GM18526 (cell line): ENCODE measurements at regions not wholly inside any gene's neighbourhood (a gene's known extent, or its start where the extent isn't known, plus 50 kb on each side); places are given as distances from the start of the nearest gene placed in this dataset.

Experiments used
- POLR2A ChIP-seq: IDR thresholded peaks from 3 replicates; pipeline ENCODE4 v1.6.1; 2011; ENCODE audit not compliant: insufficient read length; ENCODE audit errors: extremely low read depth

- no peak for TF ChIP-seq POLR2A
These were observed 643.7 kb upstream of the NR5A2 start for GRCh38 chr1:199383793-199384192.

- no peak for TF ChIP-seq POLR2A
These were observed 632.7 kb upstream of the NR5A2 start for GRCh38 chr1:199394856-199395255.

DNA sequence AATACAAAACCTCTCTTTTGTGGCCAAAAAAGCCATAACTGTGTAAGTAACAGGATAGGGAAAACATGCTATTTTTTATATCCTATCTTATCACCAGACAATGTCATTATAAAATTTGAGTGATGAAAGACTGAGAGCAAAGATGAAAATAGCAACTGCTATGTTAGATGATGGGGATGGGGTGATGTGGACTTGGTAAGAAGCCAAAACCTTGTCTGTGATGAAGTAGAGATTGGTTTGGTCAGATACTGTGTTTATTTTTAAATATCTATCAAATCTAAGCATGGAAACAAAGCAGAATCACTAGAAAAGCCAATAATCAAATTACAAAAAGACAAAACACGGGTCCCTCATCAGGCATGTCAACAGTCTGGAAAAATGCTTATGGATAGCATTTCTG, 631.1 kb upstream of the NR5A2 start:
- no peak for TF ChIP-seq POLR2A

DNA sequence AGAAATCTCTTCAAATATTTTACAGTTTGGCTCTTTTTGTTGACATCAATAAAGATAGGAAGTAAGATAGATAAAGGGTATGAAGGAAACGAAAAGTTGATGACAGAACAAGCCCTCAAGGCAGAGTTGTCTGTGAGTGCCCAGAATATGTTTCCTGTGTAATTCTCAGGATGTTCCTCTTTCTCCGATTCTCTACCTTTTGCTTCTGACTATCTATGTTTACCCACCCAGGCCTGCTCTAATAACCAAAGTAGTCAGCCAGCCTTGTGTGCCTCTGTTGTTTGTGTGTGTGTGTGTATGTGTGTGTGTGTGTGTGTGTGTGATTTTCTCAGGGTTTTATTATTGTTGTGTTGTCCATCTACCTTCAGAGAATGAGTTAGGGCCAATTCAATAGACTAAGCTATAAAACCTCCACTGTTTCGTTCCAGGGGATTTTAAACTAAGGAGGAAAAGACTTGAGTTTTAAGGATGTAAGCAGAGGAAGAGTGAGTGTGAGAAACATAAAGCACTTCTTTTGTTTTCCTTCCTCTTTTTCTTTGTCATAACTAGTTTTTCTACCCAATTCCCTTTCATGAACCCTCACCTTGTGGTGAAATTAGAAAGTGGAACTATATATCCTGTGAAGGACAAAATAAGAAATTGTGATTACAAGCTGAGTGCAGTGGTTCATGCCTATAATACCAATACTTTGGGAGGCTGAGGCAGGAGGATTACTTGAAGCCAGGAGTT, 627.4 kb upstream of the NR5A2 start:
- no peak for TF ChIP-seq POLR2A

GRCh38 chr1:199403531-199404116, 623.9 kb upstream of the NR5A2 start:
- TF ChIP-seq POLR2A: no peak

- no peak for TF ChIP-seq POLR2A
These were observed 623.3 kb upstream of the NR5A2 start for GRCh38 chr1:199404191-199404590.

GRCh38 chr1:199404976-199405375, 622.5 kb upstream of the NR5A2 start:
- TF ChIP-seq POLR2A: no peak

- TF ChIP-seq POLR2A: no peak
These were observed 621.8 kb upstream of the NR5A2 start for GRCh38 chr1:199405634-199406196.

- TF ChIP-seq POLR2A: no peak
These were observed 617.0 kb upstream of the NR5A2 start for GRCh38 chr1:199410462-199410861.

DNA sequence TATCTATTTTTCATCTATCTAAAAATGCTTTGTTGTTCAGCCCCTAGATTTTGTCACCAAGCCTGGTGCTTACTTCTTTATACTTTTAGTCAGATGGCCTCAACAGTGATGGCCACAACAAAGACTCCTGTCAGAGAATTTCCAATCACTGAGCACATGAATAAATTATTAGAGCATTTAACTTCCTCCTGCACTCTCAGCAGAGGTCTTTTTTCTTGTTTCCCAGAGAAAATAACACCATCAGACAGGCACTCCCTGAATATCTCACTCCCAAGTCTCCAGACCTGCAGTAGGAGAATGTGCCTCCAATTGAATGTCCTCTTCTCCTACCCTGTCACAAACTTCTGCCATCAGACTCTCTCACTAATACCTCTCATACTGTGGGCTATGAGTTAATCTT, 616.0 kb upstream of the NR5A2 start:
- TF ChIP-seq POLR2A: no peak

DNA sequence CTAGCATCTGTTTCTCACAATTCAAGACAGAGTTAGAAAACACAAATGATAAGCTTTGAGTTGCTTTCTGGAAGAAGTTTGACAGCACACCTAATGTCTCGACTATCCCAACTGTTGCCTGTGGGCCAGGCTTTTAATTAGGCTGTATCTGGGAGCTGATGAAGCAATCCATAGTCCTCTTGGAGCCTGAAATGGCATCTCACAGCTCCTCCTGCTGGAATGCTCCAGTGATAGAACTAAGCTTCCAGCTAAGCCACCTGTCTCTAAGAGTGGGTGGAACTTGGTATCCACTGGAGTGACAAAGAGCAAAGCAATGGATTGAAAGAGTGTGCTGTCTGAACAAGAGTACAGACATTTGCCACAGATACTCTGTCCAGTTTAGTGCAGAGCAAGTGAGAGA, 605.3 kb upstream of the NR5A2 start:
- no peak for TF ChIP-seq POLR2A

GRCh38 chr1:199447906-199448305, 579.6 kb upstream of the NR5A2 start:
- no peak for TF ChIP-seq POLR2A

GRCh38 chr1:199448646-199449045, 578.9 kb upstream of the NR5A2 start:
- TF ChIP-seq POLR2A: no peak

DNA sequence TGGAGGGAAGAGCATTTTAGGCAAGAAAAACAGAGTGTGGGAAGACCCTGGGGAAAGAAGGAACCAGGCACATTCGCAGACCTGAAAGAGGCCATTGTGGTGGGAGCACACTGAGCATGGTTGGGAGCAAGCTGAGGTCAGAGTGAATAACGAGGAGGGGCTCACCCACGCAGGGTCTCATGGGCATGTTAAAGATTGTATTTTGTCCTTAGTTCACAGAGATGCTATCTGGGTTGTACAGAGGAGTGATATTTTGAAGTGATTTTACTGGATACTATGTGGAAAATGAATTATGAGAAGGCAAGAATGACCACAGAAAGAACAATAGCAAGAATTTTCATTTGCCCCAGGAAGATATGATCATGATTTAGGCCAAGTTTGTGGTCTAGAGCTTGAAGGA, 578.3 kb upstream of the NR5A2 start:
- no peak for TF ChIP-seq POLR2A

- no peak for TF ChIP-seq POLR2A
These were observed 577.8 kb upstream of the NR5A2 start for GRCh38 chr1:199449681-199450080.

- TF ChIP-seq POLR2A: no peak
These were observed 574.9 kb upstream of the NR5A2 start for GRCh38 chr1:199452627-199453026.

DNA sequence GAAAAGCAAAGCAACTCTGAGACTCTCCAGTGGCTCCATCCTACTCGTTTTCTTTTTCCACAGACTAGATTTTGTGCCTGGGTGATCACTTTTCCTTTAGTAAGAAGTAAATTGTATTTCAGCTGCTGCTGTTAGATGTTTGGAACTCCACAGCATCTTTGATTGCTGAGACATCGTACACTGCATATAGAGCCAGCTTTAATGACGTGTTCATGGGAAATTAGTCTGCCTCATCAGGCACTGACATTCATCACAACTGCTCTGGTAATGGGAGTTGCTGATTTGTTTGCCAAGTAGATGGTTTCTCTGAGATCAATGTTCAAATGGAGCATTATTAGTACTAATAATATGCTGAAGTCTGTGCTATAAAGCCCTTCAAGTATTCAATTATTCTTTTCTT, 573.8 kb upstream of the NR5A2 start:
- TF ChIP-seq POLR2A: no peak
